Liver (tissue), 8 donors: ENCODE measurements at regions not wholly inside any gene's neighbourhood (a gene's known extent, or its start where the extent isn't known, plus 50 kb on each side); places are given as distances from the start of the nearest gene placed in this dataset.

Experiments used
- DNase-seq: peaks from one replicate; pipeline ENCODE4 v3.0.0-alpha.2; 2017; ENCODE audit warnings: low spot score
- H3K27ac ChIP-seq, 2 donors: one replicate each; pipeline ENCODE4 v1.7.0; 2013; ENCODE audit warnings: inconsistent platforms in 2 of 2, low read length in 2 of 2, control low read depth in 1 of 2, low read depth in 1 of 2, mild to moderate bottlenecking in 1 of 2
- H3K27me3 ChIP-seq, 4 donors: one replicate each; pipeline versions ENCODE4 v1.6.1 to v1.7.0; 2013; ENCODE audit warnings: low read length in 3 of 4, inconsistent platforms in 1 of 4, mild to moderate bottlenecking in 1 of 4, moderate library complexity in 1 of 4; ENCODE audit not compliant: control insufficient read depth in 4 of 4, insufficient read depth in 4 of 4
- H3K36me3 ChIP-seq, 4 donors: one replicate each; pipeline versions ENCODE4 v1.6.1 to v1.7.0; 2013; ENCODE audit warnings: low read length in 3 of 4, mild to moderate bottlenecking in 3 of 4, low read depth in 1 of 4, moderate library complexity in 1 of 4; ENCODE audit not compliant: control insufficient read depth in 4 of 4, insufficient read depth in 3 of 4
- H3K4me1 ChIP-seq, 4 donors: one replicate each; pipeline versions ENCODE4 v1.6.1 to v1.7.0; 2013; ENCODE audit warnings: low read length in 3 of 4, mild to moderate bottlenecking in 3 of 4, moderate library complexity in 1 of 4; ENCODE audit not compliant: control insufficient read depth in 4 of 4, insufficient read depth in 4 of 4
- H3K4me3 ChIP-seq, 3 donors: one replicate each; pipeline versions ENCODE4 v1.6.1 to v1.7.0; 2013; ENCODE audit warnings: low read length in 3 of 3, control low read depth in 1 of 3, low read depth in 1 of 3, mild to moderate bottlenecking in 1 of 3
- H3K9ac ChIP-seq, 2 donors: one replicate each; pipeline ENCODE4 v1.7.0; 2013; ENCODE audit warnings: low read length in 2 of 2, mild to moderate bottlenecking in 2 of 2, moderate library complexity in 2 of 2, control low read depth in 1 of 2, low read depth in 1 of 2
- H3K9me3 ChIP-seq, 4 donors: one replicate each; pipeline versions ENCODE4 v1.6.1 to v1.7.0; 2013; ENCODE audit warnings: low read length in 3 of 4; ENCODE audit not compliant: control insufficient read depth in 4 of 4
- ATF3 ChIP-seq: IDR thresholded peaks from 2 replicates; pipeline ENCODE4 v1.6.1; 2016; ENCODE audit warnings: antibody characterized with exemption
- EGR1 ChIP-seq, 2 donors: IDR thresholded peaks; 2 replicates each; pipeline ENCODE4 v1.6.1; 2016 to 2018; ENCODE audit warnings: antibody characterized with exemption in 2 of 2, low read depth in 2 of 2
- FOXA1 ChIP-seq: IDR thresholded peaks from 2 replicates; pipeline ENCODE4 v1.6.1; 2016; ENCODE audit warnings: antibody characterized with exemption
- FOXA2 ChIP-seq: IDR thresholded peaks from 2 replicates; pipeline ENCODE4 v1.6.1; 2016; ENCODE audit warnings: antibody characterized with exemption
- GABPA ChIP-seq, 2 donors: IDR thresholded peaks in 1 of 2; conservative IDR thresholded peaks in 1 of 2; 2 replicates each; pipeline ENCODE4 v1.6.1; 2016; ENCODE audit warnings: antibody characterized with exemption in 2 of 2, mild to moderate bottlenecking in 1 of 2, moderate library complexity in 1 of 2
- HNF4A ChIP-seq, 2 donors: conservative IDR thresholded peaks; 2 replicates each; pipeline ENCODE4 v1.6.1; 2016; ENCODE audit warnings: antibody characterized with exemption in 2 of 2, mild to moderate bottlenecking in 2 of 2
- HNF4G ChIP-seq: IDR thresholded peaks from 2 replicates; pipeline ENCODE4 v1.6.1; 2016; ENCODE audit warnings: antibody characterized with exemption
- JUND ChIP-seq, 2 donors: IDR thresholded peaks; 2 replicates each; pipeline ENCODE4 v1.6.1; 2016; ENCODE audit warnings: antibody characterized with exemption in 2 of 2
- NR2F2 ChIP-seq: IDR thresholded peaks from 2 replicates; pipeline ENCODE4 v1.6.1; 2016; ENCODE audit warnings: antibody characterized with exemption
- RAD21 ChIP-seq, 2 donors: IDR thresholded peaks; 2 replicates each; pipeline ENCODE4 v1.6.1; 2016; ENCODE audit warnings: antibody characterized with exemption in 2 of 2, mild to moderate bottlenecking in 2 of 2
- REST ChIP-seq: IDR thresholded peaks from 2 replicates; pipeline ENCODE4 v1.6.1; 2016; ENCODE audit warnings: antibody characterized with exemption, mild to moderate bottlenecking
- RXRA ChIP-seq, 2 donors: IDR thresholded peaks; 2 replicates each; pipeline ENCODE4 v1.6.1; 2017 to 2018; ENCODE audit warnings: antibody characterized with exemption in 2 of 2, mild to moderate bottlenecking in 1 of 2
- SP1 ChIP-seq: IDR thresholded peaks from 2 replicates; pipeline ENCODE4 v1.6.1; 2018; ENCODE audit warnings: antibody characterized with exemption, mild to moderate bottlenecking
- TAF1 ChIP-seq: conservative IDR thresholded peaks from 2 replicates; pipeline ENCODE4 v1.6.1; 2016; ENCODE audit warnings: antibody characterized with exemption, mild to moderate bottlenecking
- YY1 ChIP-seq: IDR thresholded peaks from 2 replicates; pipeline ENCODE4 v1.6.1; 2016; ENCODE audit warnings: antibody characterized with exemption, mild to moderate bottlenecking
- WGBS: extraction: QIAGEN DNeasy Blood & Tissue Kit; methylation state at CpG from one replicate; pipeline ENCODE4 v1.1.7; 2013; 5-methylcytosine and 5-hydroxymethylcytosine counted together
- TF ChIP-seq, protein P1 (sequence below): fragments of 150-350 bp; IDR thresholded peaks from 2 replicates; pipeline ENCODE4 v1.5.1; 2017; ENCODE audit warnings: improper control_type of control experiment, low read depth, low read length; ENCODE audit not compliant: missing input control
- donor health status: healthy.
- donor health status: healthy.
- donor health status: healthy.
- donor health status: healthy.
- donor health status: healthy.

- Histone ChIP-seq H3K4me1 (no peaks in the 10 kb centered on the region), H3K9ac (no peak overlapping the region), H3K27ac (no peak overlapping the region), H3K36me3 (no peaks in the 10 kb centered on the region), H3K4me3 (no peak overlapping the region), H3K9me3 (no peaks in the 10 kb centered on the region), H3K27me3 (no peaks in the 10 kb centered on the region)
- TF ChIP-seq REST: no peak
- TF ChIP-seq YY1: no peak
- TF ChIP-seq RXRA (IDR thresholded peaks at IDR 0.05): no peak
- TF ChIP-seq HNF4G: no peak
- no peak for TF ChIP-seq FOXA2
- TF ChIP-seq GABPA (IDR thresholded peaks at IDR 0.05 in 1 of 2, conservative IDR thresholded peaks at IDR 0.05 in 1 of 2): no peak
- TF ChIP-seq TAF1: no peak
- no peak for TF ChIP-seq HNF4A (conservative IDR thresholded peaks at IDR 0.05)
- TF ChIP-seq, protein P1, sequence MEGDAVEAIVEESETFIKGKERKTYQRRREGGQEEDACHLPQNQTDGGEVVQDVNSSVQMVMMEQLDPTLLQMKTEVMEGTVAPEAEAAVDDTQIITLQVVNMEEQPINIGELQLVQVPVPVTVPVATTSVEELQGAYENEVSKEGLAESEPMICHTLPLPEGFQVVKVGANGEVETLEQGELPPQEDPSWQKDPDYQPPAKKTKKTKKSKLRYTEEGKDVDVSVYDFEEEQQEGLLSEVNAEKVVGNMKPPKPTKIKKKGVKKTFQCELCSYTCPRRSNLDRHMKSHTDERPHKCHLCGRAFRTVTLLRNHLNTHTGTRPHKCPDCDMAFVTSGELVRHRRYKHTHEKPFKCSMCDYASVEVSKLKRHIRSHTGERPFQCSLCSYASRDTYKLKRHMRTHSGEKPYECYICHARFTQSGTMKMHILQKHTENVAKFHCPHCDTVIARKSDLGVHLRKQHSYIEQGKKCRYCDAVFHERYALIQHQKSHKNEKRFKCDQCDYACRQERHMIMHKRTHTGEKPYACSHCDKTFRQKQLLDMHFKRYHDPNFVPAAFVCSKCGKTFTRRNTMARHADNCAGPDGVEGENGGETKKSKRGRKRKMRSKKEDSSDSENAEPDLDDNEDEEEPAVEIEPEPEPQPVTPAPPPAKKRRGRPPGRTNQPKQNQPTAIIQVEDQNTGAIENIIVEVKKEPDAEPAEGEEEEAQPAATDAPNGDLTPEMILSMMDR: no peak
- TF ChIP-seq EGR1 (IDR thresholded peaks at IDR 0.05; ENCODE audit: low read depth in 2 of 2): no peak
- TF ChIP-seq FOXA1: no peak
- TF ChIP-seq ATF3: no peak
- no peak for TF ChIP-seq JUND (IDR thresholded peaks at IDR 0.05)
- DNase-seq: no peak
Observed at GRCh38 chr13:78323040-78323439, 280.3 kb downstream of the POU4F1 start.

- WGBS: 95% methylated on average over 1 of the region's 1 CpG
Observed at GRCh38 chr13:78319101-78319627, 284.2 kb downstream of the POU4F1 start.

More at GRCh38 chr13:78319101-78319627, 284.2 kb downstream of the POU4F1 start:
- no peaks in the 10 kb centered on the region for H3K4me1 ChIP-seq
- no peaks in the 10 kb centered on the region for H3K36me3 ChIP-seq
- H3K9me3 ChIP-seq: no peaks in the 10 kb centered on the region
- no peak for TF ChIP-seq RAD21 (IDR thresholded peaks at IDR 0.05)
- TF ChIP-seq ATF3: no peak
- TF ChIP-seq NR2F2: no peak
- TF ChIP-seq SP1: no peak
- TF ChIP-seq EGR1 (IDR thresholded peaks at IDR 0.05; ENCODE audit: low read depth in 2 of 2): no peak
- TF ChIP-seq JUND (IDR thresholded peaks at IDR 0.05): no peak
- TF ChIP-seq, protein P1: no peak
- no peak overlapping the region for H3K27ac ChIP-seq
- no peak for DNase-seq
- no peaks in the 10 kb centered on the region for H3K27me3 ChIP-seq
- no peak overlapping the region for H3K9ac ChIP-seq
- H3K4me3 ChIP-seq: no peak overlapping the region
